ENCODE measurements at regions not wholly inside any gene's neighbourhood (a gene's known extent, or its start where the extent isn't known, plus 50 kb on each side); places are given as distances from the start of the nearest gene placed in this dataset.
"Not testable (repeated sequence)": the region's sequence is repeated elsewhere in the genome, so short reads cannot be mapped to it uniquely, and the experiment has no call there.

GRCh38 chr9:115328677-115329076 is 210.7 kb upstream of the TNC start:
- CTCF ChIA-PET, result no interaction called here
- TF ChIP-seq BHLHE40 (IDR thresholded peaks at IDR 0.05; ENCODE audit: borderline replicate concordance), result no peak
- no peak for TF ChIP-seq ZNF384 (IDR thresholded peaks at IDR 0.05)
- TF ChIP-seq FOXA1 (IDR thresholded peaks at IDR 0.05), result no peak
- no peak for TF ChIP-seq FOXK2 (IDR thresholded peaks at IDR 0.05)
- TF ChIP-seq ARNT (IDR thresholded peaks at IDR 0.05), result no peak
- no peak for TF ChIP-seq SP1 (IDR thresholded peaks at IDR 0.05)
- no peak for TF ChIP-seq FOXM1 (IDR thresholded peaks at IDR 0.05; ENCODE audit: borderline replicate concordance)
- no peak for TF ChIP-seq NFRKB (IDR thresholded peaks at IDR 0.05)
- no peak for TF ChIP-seq L3MBTL2 (conservative IDR thresholded peaks at IDR 0.05)
- DNase-seq (ENCODE audit: extremely low spot score), result no peak
- POLR2A ChIA-PET, result no interaction called here

GRCh38 chr9:115333277-115334070 is 215.5 kb upstream of the TNC start:
- ChIA-PET CTCF (interaction anchor here (0.6 kb wide), 1 partner anchor 55 kb away, joined by 3 read pairs; no protein-coding TSS in a partner anchor), POLR2A (no interaction called here)
- TF ChIP-seq FOXK2 (IDR thresholded peaks at IDR 0.05) (no peak), BHLHE40 (IDR thresholded peaks at IDR 0.05; ENCODE audit: borderline replicate concordance) (no peak), SUZ12 (IDR thresholded peaks at IDR 0.05) (no peak), TARDBP (IDR thresholded peaks at IDR 0.05) (no peak), FOXA1 (IDR thresholded peaks at IDR 0.05) (no peak)
- no peak for DNase-seq (ENCODE audit: extremely low spot score)

GRCh38 chr9:115335439-115335838 is 217.5 kb upstream of the TNC start:
- TF ChIP-seq ARNT (IDR thresholded peaks at IDR 0.05) (no peak), SP1 (IDR thresholded peaks at IDR 0.05) (no peak), BHLHE40 (IDR thresholded peaks at IDR 0.05; ENCODE audit: borderline replicate concordance) (no peak), L3MBTL2 (conservative IDR thresholded peaks at IDR 0.05) (no peak), SUZ12 (IDR thresholded peaks at IDR 0.05) (no peak), PKNOX1 (IDR thresholded peaks at IDR 0.05) (no peak), FOXA1 (IDR thresholded peaks at IDR 0.05) (no peak), TARDBP (IDR thresholded peaks at IDR 0.05) (no peak)
- DNase-seq (ENCODE audit: extremely low spot score), result no peak
- CTCF ChIA-PET, result no interaction called here
- POLR2A ChIA-PET, result no interaction called here

- CTCF ChIA-PET, result no interaction called here
- POLR2A ChIA-PET, result no interaction called here
- TF ChIP-seq ZNF384 (IDR thresholded peaks at IDR 0.05) (no peak), BHLHE40 (IDR thresholded peaks at IDR 0.05; ENCODE audit: borderline replicate concordance) (no peak), CTBP1 (IDR thresholded peaks at IDR 0.05; ENCODE audit: borderline replicate concordance) (no peak), PKNOX1 (IDR thresholded peaks at IDR 0.05) (no peak)
- no peak for DNase-seq (ENCODE audit: extremely low spot score)
These were observed 222.4 kb upstream of the TNC start for GRCh38 chr9:115340314-115340713.

- TF ChIP-seq L3MBTL2 (conservative IDR thresholded peaks at IDR 0.05) (no peak), ZNF384 (IDR thresholded peaks at IDR 0.05) (no peak), ARNT (IDR thresholded peaks at IDR 0.05) (no peak), TARDBP (IDR thresholded peaks at IDR 0.05) (no peak), SP1 (IDR thresholded peaks at IDR 0.05) (no peak), LEF1 (IDR thresholded peaks at IDR 0.05; ENCODE audit: borderline replicate concordance) (no peak), ELF4 (IDR thresholded peaks at IDR 0.05) (no peak), NFRKB (IDR thresholded peaks at IDR 0.05) (no peak), HDGF (IDR thresholded peaks at IDR 0.05; ENCODE audit: borderline replicate concordance) (no peak), BHLHE40 (IDR thresholded peaks at IDR 0.05; ENCODE audit: borderline replicate concordance) (no peak), FOXK2 (IDR thresholded peaks at IDR 0.05) (no peak), SUZ12 (IDR thresholded peaks at IDR 0.05) (no peak), FOXA1 (IDR thresholded peaks at IDR 0.05) (no peak), CTBP1 (IDR thresholded peaks at IDR 0.05; ENCODE audit: borderline replicate concordance) (no peak), PKNOX1 (IDR thresholded peaks at IDR 0.05) (no peak), FOXM1 (IDR thresholded peaks at IDR 0.05; ENCODE audit: borderline replicate concordance) (no peak)
- ChIA-PET POLR2A (no interaction called here), CTCF (interaction anchor here (0.5 to 1.4 kb wide), 2 partner anchors 10 to 423 kb away, joined by 4 read pairs; no protein-coding TSS in a partner anchor)
- DNase-seq (ENCODE audit: extremely low spot score), result no peak
These were observed 223.5 kb upstream of the TNC start for GRCh38 chr9:115341426-115341825.

GRCh38 chr9:115347776-115348175 is 229.8 kb upstream of the TNC start:
- DNase-seq (ENCODE audit: extremely low spot score); POLR2A ChIA-PET: not testable (repeated sequence)
- CTCF ChIA-PET, result interaction anchor here (0.6 kb wide), 1 partner anchor 10 kb away, joined by 3 read pairs; no protein-coding TSS in a partner anchor

- CTCF ChIA-PET, result not testable (repeated sequence)
These were observed 231.0 kb upstream of the TNC start for GRCh38 chr9:115348936-115349335.

More at GRCh38 chr9:115348936-115349335, 231.0 kb upstream of the TNC start:
- POLR2A ChIA-PET; DNase-seq (ENCODE audit: extremely low spot score): not testable (repeated sequence)

Data from HEK293T (cell line).